ENCODE measurements at regions not wholly inside any gene's neighbourhood (a gene's known extent, or its start where the extent isn't known, plus 50 kb on each side); places are given as distances from the start of the nearest gene placed in this dataset.

DNA sequence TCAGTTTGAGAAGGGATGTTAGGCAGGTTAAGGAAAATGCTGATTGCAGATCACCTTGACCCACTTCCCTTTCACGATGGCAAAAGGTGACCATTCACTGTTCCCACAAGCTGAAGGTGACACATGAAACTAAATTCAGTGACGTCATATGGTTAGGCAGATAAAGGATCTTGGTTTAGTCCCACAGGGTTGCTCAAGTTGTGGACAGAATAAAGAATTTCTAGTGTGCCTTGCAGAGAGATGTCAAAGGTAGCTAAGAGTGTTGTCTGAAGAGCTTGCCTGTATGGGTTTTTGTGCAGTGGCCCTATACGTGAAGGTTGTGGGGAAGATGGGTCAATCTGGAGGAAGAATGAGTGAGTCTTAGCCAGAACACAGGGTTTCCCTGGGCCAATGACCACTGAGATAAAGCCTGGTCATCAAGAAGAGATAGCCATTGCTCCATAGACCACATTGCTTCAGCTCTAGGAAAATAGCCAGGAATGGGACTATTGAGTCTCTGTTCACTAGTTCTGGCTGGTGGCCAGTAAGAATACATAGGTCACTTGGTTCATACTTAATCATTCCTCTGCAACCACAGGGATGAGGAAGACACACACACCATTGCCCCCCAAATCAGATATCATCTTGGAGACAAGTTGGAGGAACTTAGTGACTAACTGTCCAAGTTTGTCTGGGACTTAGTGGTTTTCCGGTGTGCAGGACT lies 148.5 kb upstream of the ATXN1 start:
- TF ChIP-seq, protein P1, sequence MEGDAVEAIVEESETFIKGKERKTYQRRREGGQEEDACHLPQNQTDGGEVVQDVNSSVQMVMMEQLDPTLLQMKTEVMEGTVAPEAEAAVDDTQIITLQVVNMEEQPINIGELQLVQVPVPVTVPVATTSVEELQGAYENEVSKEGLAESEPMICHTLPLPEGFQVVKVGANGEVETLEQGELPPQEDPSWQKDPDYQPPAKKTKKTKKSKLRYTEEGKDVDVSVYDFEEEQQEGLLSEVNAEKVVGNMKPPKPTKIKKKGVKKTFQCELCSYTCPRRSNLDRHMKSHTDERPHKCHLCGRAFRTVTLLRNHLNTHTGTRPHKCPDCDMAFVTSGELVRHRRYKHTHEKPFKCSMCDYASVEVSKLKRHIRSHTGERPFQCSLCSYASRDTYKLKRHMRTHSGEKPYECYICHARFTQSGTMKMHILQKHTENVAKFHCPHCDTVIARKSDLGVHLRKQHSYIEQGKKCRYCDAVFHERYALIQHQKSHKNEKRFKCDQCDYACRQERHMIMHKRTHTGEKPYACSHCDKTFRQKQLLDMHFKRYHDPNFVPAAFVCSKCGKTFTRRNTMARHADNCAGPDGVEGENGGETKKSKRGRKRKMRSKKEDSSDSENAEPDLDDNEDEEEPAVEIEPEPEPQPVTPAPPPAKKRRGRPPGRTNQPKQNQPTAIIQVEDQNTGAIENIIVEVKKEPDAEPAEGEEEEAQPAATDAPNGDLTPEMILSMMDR (IDR thresholded peaks at IDR 0.05; ENCODE audit: unreplicated experiment) = no peak
- DNase-seq = no peak
- BruUV-seq (replicated peaks) = no TSS peak
- no peak overlapping the region for H3K27ac Mint-ChIP-seq (ENCODE audit: unreplicated experiment)
- peaks cover 14% of the 10 kb centered on the region for H3K4me1 Mint-ChIP-seq (ENCODE audit: low read depth, unreplicated experiment)
- intact Hi-C loops (cut with micrococcal nuclease; ENCODE audit: unreplicated experiment) = no loop called here
- CTCF ChIA-PET = no interaction called here
- no peak overlapping the region for H3K4me3 Mint-ChIP-seq (ENCODE audit: low read depth, unreplicated experiment)
- no peaks in the 10 kb centered on the region for H3K36me3 Mint-ChIP-seq (ENCODE audit: insufficient read depth, unreplicated experiment)
- H3K9me3 Mint-ChIP-seq (ENCODE audit: low read depth, unreplicated experiment) = no peaks in the 10 kb centered on the region
- no peaks in the 10 kb centered on the region for H3K27me3 Mint-ChIP-seq (ENCODE audit: unreplicated experiment)

DNA sequence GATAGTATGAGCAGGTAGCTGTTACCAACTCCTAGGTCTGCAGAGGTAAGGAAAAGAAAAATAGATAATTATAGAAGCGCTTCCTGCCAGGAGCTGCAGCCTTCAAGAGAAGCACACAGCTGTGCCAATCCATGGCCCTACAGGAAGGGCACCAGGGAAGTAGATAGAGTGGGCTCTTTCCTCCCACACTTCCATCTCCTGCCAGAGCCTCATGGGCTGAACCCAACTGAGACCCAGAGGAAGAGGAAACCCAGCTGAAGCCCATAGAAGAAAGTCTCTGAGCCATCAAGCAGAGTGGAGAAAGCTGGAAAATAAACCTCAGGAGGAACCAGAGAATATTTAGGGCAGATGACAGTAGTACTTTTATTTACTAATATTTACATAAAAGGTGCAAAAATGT lies 146.7 kb upstream of the ATXN1 start:
- H3K4me3 Mint-ChIP-seq (ENCODE audit: low read depth, unreplicated experiment) = no peak overlapping the region
- H3K9me3 Mint-ChIP-seq (ENCODE audit: low read depth, unreplicated experiment) = no peaks in the 10 kb centered on the region
- CTCF ChIA-PET = no interaction called here
- no peak overlapping the region for H3K27ac Mint-ChIP-seq (ENCODE audit: unreplicated experiment)
- peaks cover 14% of the 10 kb centered on the region for H3K4me1 Mint-ChIP-seq (ENCODE audit: low read depth, unreplicated experiment)
- no peaks in the 10 kb centered on the region for H3K36me3 Mint-ChIP-seq (ENCODE audit: insufficient read depth, unreplicated experiment)
- intact Hi-C loops (cut with micrococcal nuclease; ENCODE audit: unreplicated experiment) = no loop called here
- no peaks in the 10 kb centered on the region for H3K27me3 Mint-ChIP-seq (ENCODE audit: unreplicated experiment)
- TF ChIP-seq, protein P1 (IDR thresholded peaks at IDR 0.05; ENCODE audit: unreplicated experiment) = no peak
- DNase-seq = no peak
- BruUV-seq (replicated peaks) = no TSS peak

DNA sequence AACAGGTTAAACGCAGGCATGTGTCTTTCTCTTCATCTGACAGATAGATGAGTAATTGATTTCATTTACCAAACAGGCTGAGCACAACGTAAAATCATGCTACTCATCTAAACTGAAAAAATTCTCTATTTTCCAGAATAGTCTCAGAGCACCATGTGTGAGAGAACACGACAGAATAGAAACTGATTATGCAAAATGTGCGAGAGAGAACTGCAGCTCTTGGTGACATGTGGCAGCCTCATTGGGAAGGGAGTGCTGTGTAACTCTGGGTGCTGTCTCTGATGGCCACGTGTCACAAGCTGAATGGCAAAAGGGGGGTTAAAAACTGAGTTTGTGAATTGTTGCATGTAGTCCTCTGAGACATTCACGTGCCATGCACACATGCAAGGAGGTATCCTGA lies 143.7 kb upstream of the ATXN1 start:
- TF ChIP-seq, protein P1 (IDR thresholded peaks at IDR 0.05; ENCODE audit: unreplicated experiment) = no peak
- CTCF ChIA-PET = no interaction called here
- no peak overlapping the region for H3K4me3 Mint-ChIP-seq (ENCODE audit: low read depth, unreplicated experiment)
- intact Hi-C loops (cut with micrococcal nuclease; ENCODE audit: unreplicated experiment) = no loop called here
- H3K36me3 Mint-ChIP-seq (ENCODE audit: insufficient read depth, unreplicated experiment) = no peaks in the 10 kb centered on the region
- H3K27ac Mint-ChIP-seq (ENCODE audit: unreplicated experiment) = no peak overlapping the region
- no TSS peak for BruUV-seq (replicated peaks)
- no peaks in the 10 kb centered on the region for H3K4me1 Mint-ChIP-seq (ENCODE audit: low read depth, unreplicated experiment)
- DNase-seq = no peak
- no peaks in the 10 kb centered on the region for H3K27me3 Mint-ChIP-seq (ENCODE audit: unreplicated experiment)
- H3K9me3 Mint-ChIP-seq (ENCODE audit: low read depth, unreplicated experiment) = no peaks in the 10 kb centered on the region

DNA sequence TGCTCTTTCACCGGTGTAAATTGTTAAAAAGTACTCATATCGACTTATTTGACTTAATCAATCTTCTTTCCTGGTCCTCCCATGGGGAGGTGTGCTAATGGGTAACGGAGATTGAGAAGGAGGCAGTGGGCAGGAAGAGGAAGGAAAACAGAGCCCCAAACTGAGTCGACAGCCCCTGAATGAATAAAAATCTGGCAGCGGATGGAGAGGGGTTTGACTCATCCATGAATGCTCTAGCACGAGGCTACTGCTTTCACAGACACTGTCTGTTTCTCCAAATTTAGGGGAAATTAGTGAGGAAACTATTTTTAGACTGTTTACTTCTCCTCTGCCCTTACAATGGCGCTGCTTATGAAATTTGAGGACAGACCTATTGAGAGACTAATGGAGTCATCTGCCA lies 142.2 kb upstream of the ATXN1 start:
- BruUV-seq (replicated peaks) = no TSS peak
- Mint-ChIP-seq H3K4me1 (ENCODE audit: low read depth, unreplicated experiment) (no peaks in the 10 kb centered on the region), H3K9me3 (ENCODE audit: low read depth, unreplicated experiment) (no peaks in the 10 kb centered on the region), H3K4me3 (ENCODE audit: low read depth, unreplicated experiment) (no peak overlapping the region), H3K36me3 (ENCODE audit: insufficient read depth, unreplicated experiment) (no peaks in the 10 kb centered on the region), H3K27ac (ENCODE audit: unreplicated experiment) (no peak overlapping the region), H3K27me3 (ENCODE audit: unreplicated experiment) (no peaks in the 10 kb centered on the region)
- no peak for DNase-seq
- CTCF ChIA-PET = no interaction called here
- intact Hi-C loops (cut with micrococcal nuclease; ENCODE audit: unreplicated experiment) = no loop called here
- TF ChIP-seq, protein P1 (IDR thresholded peaks at IDR 0.05; ENCODE audit: unreplicated experiment) = no peak

Measured in Calu3 (cell line).